H1 (cell line): ENCODE measurements at regions not wholly inside any gene's neighbourhood (a gene's known extent, or its start where the extent isn't known, plus 50 kb on each side); places are given as distances from the start of the nearest gene placed in this dataset.

Experiments
- CHD7 ChIP-seq: fragments of 300-600 bp; sonication (generic); IDR thresholded peaks from 2 replicates; pipeline ENCODE4 v1.7.1; 2012; ENCODE audit warnings: low read length, moderate library complexity, mild to moderate bottlenecking, inconsistent platforms; ENCODE audit not compliant: insufficient replicate concordance
- CTCF ChIP-seq, 3 experiments: IDR thresholded peaks; 1 replicate in 2 of 3; 2 replicates in 1 of 3; pipeline versions ENCODE4 v1.5.1 to v1.6.1; 2011; ENCODE audit warnings: low read length in 3 of 3, mild to moderate bottlenecking in 3 of 3, inconsistent platforms in 2 of 3, low read depth in 1 of 3, moderate library complexity in 1 of 3; ENCODE audit not compliant: insufficient read depth in 1 of 3; ENCODE audit errors: control extremely low read depth in 1 of 3
- USF2 ChIP-seq: IDR thresholded peaks from 2 replicates; pipeline ENCODE4 v1.6.1; 2011; ENCODE audit warnings: low read length, improper control_type of control experiment

GRCh38 chr4:110365761-110366160 is 110.2 kb upstream of the ENPEP start (continued):
- TF ChIP-seq CHD7 (no peak), USF2 (no peak), CTCF (IDR thresholded peaks at IDR 0.05; ENCODE audit: control extremely low read depth in 1 of 3, insufficient read depth in 1 of 3, low read depth in 1 of 3, low read length in 3 of 3) (no peak)
- TF ChIP-seq, all 59 proteins: peak for 0
